ENCODE measurements at regions not wholly inside any gene's neighbourhood (a gene's known extent, or its start where the extent isn't known, plus 50 kb on each side); places are given as distances from the start of the nearest gene placed in this dataset.

- Histone ChIP-seq H3K79me2 (ENCODE audit: insufficient read depth, low read length) (no peaks in the 10 kb centered on the region), H3K9me3 (ENCODE audit: insufficient read depth, low read depth, low read length) (no peaks in the 10 kb centered on the region), H3K4me1 (ENCODE audit: insufficient read depth, low read length, poor library complexity, severe bottlenecking) (no peaks in the 10 kb centered on the region), H3K9ac (ENCODE audit: low read depth, low read length, poor library complexity, severe bottlenecking) (no peak overlapping the region), H4K20me1 (ENCODE audit: insufficient read depth, low read length, poor library complexity, severe bottlenecking) (no peaks in the 10 kb centered on the region), H2AFZ (ENCODE audit: low read length) (no peak overlapping the region), H3K4me2 (ENCODE audit: low read depth, low read length, poor library complexity, severe bottlenecking) (no peak overlapping the region), H3K27me3 (ENCODE audit: insufficient read depth, low read length, poor library complexity, severe bottlenecking) (no peaks in the 10 kb centered on the region), H3F3A (ENCODE audit: low read depth) (no peaks in the 10 kb centered on the region), H3K4me3 (ENCODE audit: low read length, poor library complexity, severe bottlenecking) (no peak overlapping the region), H3K9me2 (replicated peaks; ENCODE audit: low read depth, low read length) (no peaks in the 10 kb centered on the region), H3K36me3 (ENCODE audit: insufficient read depth, low read length) (no peaks in the 10 kb centered on the region)
- TF ChIP-seq EZH2phosphoT487 (IDR thresholded peaks at IDR 0.05; ENCODE audit: borderline replicate concordance) (no peak), CTCF (conservative IDR thresholded peaks at IDR 0.05; ENCODE audit: low read length) (no peak)
Measured at GRCh38 chr6:23357185-23357766, 768.7 kb upstream of the NRSN1 start.

GRCh38 chr6:23365732-23366131 lies 760.3 kb upstream of the NRSN1 start:
- no peaks in the 10 kb centered on the region for H3K9me3 ChIP-seq (ENCODE audit: insufficient read depth, low read depth, low read length)
- no peaks in the 10 kb centered on the region for H3K4me1 ChIP-seq (ENCODE audit: insufficient read depth, low read length, poor library complexity, severe bottlenecking)
- H3K36me3 ChIP-seq (ENCODE audit: insufficient read depth, low read length): no peaks in the 10 kb centered on the region

GRCh38 chr6:23367311-23367710 lies 758.7 kb upstream of the NRSN1 start:
- H3K4me3 ChIP-seq (ENCODE audit: low read length, poor library complexity, severe bottlenecking): no peak overlapping the region
- no peak overlapping the region for H3K9ac ChIP-seq (ENCODE audit: low read depth, low read length, poor library complexity, severe bottlenecking)
- no peaks in the 10 kb centered on the region for H3K9me2 ChIP-seq (replicated peaks; ENCODE audit: low read depth, low read length)

More at GRCh38 chr6:23365732-23366131, 760.3 kb upstream of the NRSN1 start:
- Histone ChIP-seq H3K4me3 (ENCODE audit: low read length, poor library complexity, severe bottlenecking) (no peak overlapping the region), H3K27me3 (ENCODE audit: insufficient read depth, low read length, poor library complexity, severe bottlenecking) (no peaks in the 10 kb centered on the region), H3F3A (ENCODE audit: low read depth) (no peaks in the 10 kb centered on the region), H4K20me1 (ENCODE audit: insufficient read depth, low read length, poor library complexity, severe bottlenecking) (no peaks in the 10 kb centered on the region), H2AFZ (ENCODE audit: low read length) (no peak overlapping the region), H3K9me2 (replicated peaks; ENCODE audit: low read depth, low read length) (no peaks in the 10 kb centered on the region), H3K9ac (ENCODE audit: low read depth, low read length, poor library complexity, severe bottlenecking) (no peak overlapping the region), H3K79me2 (ENCODE audit: insufficient read depth, low read length) (no peaks in the 10 kb centered on the region), H3K4me2 (ENCODE audit: low read depth, low read length, poor library complexity, severe bottlenecking) (no peak overlapping the region)
- no peak for TF ChIP-seq EZH2phosphoT487 (IDR thresholded peaks at IDR 0.05; ENCODE audit: borderline replicate concordance)
- no peak for TF ChIP-seq CTCF (conservative IDR thresholded peaks at IDR 0.05; ENCODE audit: low read length)

More at GRCh38 chr6:23367311-23367710, 758.7 kb upstream of the NRSN1 start:
- Histone ChIP-seq H4K20me1 (ENCODE audit: insufficient read depth, low read length, poor library complexity, severe bottlenecking) (no peaks in the 10 kb centered on the region), H3F3A (ENCODE audit: low read depth) (no peaks in the 10 kb centered on the region), H3K79me2 (ENCODE audit: insufficient read depth, low read length) (no peaks in the 10 kb centered on the region), H3K9me3 (ENCODE audit: insufficient read depth, low read depth, low read length) (no peaks in the 10 kb centered on the region), H3K4me2 (ENCODE audit: low read depth, low read length, poor library complexity, severe bottlenecking) (no peak overlapping the region), H2AFZ (ENCODE audit: low read length) (no peak overlapping the region), H3K27me3 (ENCODE audit: insufficient read depth, low read length, poor library complexity, severe bottlenecking) (no peaks in the 10 kb centered on the region), H3K36me3 (ENCODE audit: insufficient read depth, low read length) (no peaks in the 10 kb centered on the region), H3K4me1 (ENCODE audit: insufficient read depth, low read length, poor library complexity, severe bottlenecking) (no peaks in the 10 kb centered on the region)
- no peak for TF ChIP-seq CTCF (conservative IDR thresholded peaks at IDR 0.05; ENCODE audit: low read length)
- no peak for TF ChIP-seq EZH2phosphoT487 (IDR thresholded peaks at IDR 0.05; ENCODE audit: borderline replicate concordance)

Data from Loucy (cell line).